ENCODE measurements at regions not wholly inside any gene's neighbourhood (a gene's known extent, or its start where the extent isn't known, plus 50 kb on each side); places are given as distances from the start of the nearest gene placed in this dataset.

DNA sequence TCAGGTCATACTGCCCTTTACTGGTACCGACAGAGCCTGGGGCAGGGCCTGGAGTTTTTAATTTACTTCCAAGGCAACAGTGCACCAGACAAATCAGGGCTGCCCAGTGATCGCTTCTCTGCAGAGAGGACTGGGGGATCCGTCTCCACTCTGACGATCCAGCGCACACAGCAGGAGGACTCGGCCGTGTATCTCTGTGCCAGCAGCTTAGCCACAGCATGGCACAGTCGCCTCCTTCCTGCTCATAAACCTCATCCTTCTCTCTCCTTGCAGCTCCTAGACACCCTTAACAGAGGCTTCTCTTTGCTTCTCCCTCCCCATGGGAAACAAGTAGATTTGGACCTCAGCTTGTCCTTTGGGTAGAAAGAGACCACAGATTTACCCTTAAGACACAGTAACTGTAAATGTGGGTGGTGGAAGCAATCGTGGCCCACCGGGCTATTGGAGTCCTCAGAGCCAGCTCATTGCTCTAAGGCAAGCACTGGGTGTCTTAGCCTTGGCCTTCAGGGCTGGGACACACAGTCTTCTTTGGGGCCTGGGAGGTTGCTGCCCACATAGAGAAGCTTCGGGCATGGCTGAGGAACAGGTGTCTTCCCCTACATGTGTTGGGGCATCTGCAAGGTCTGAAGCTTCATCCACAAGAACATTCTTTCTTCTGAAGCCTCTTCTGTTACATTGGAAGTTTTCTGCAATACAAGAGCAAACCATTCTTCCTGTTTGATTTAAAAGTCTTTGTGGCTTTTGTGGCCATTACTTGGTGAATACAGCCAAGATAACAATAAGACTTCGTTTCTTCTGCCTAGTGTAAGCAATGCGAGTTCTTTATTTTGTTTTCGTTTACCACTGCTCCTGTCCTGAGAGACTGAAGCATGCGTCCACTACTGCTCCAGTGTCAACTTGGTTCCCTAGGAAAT lies 95.5 kb upstream of the PRSS58 start:
- BruUV-seq (replicated peaks), result no TSS peak
- intact Hi-C loops (cut with micrococcal nuclease), result no loop called here
- POLR2A ChIA-PET (ENCODE audit: unreplicated experiment), result no interaction called here

More for the DNA sequence above, 95.5 kb upstream of the PRSS58 start:
- peaks cover 6% of the 10 kb centered on the region for H3K27me3 ChIP-seq (ENCODE audit: control insufficient read depth, insufficient read depth, low read length)
- H2AK5ac ChIP-seq (ENCODE audit: low read depth, low read length), result no peak overlapping the region
- no peak overlapping the region for H3K4me3 ChIP-seq (ENCODE audit: insufficient read depth, low read depth, low read length)
- no peak overlapping the region for H3K4me2 ChIP-seq (ENCODE audit: low read depth, low read length)
- WGBS, 2 experiments (ENCODE audit: extremely low coverage in 2 of 2, insufficient read length in 1 of 2), result 50% methylated on average over 5 of the region's 15 CpGs; no CpG with 5 or more reads in 1 of the 2 experiments
- no peak overlapping the region for H2BK120ac ChIP-seq (ENCODE audit: low read depth, low read length)
- no peaks in the 10 kb centered on the region for H4K20me1 ChIP-seq (ENCODE audit: insufficient read depth, low read length)
- H3K23ac ChIP-seq (ENCODE audit: low read depth, low read length), result no peak overlapping the region
- H3K14ac ChIP-seq (replicated peaks; ENCODE audit: low read depth, low read length), result no peak overlapping the region
- CTCF ChIA-PET, result no interaction called here
- no peak for TF ChIP-seq RCOR1 (IDR thresholded peaks at IDR 0.05; ENCODE audit: insufficient replicate concordance, low read length)
- H3K9me3 ChIP-seq (ENCODE audit: control insufficient read depth, insufficient read depth, low read length), result no peaks in the 10 kb centered on the region
- H2BK5ac ChIP-seq (ENCODE audit: low read depth, low read length, poor library complexity, severe bottlenecking), result no peak overlapping the region
- in situ Hi-C loops (cut with MboI; ENCODE audit: low sequenced_read_pairs) (no loop called here), dilution Hi-C loops (cut with HindIII; ENCODE audit: low sequenced_read_pairs, unreplicated experiment) (no loop called here)
- no peak overlapping the region for H3K18ac ChIP-seq (ENCODE audit: low read depth, low read length)
- H3K4me1 ChIP-seq (ENCODE audit: control insufficient read depth, insufficient read depth, low read length), result no peaks in the 10 kb centered on the region
- no peaks in the 10 kb centered on the region for H3K79me1 ChIP-seq (ENCODE audit: low read depth in 1 of 2, low read length in 2 of 2)
- H4K5ac ChIP-seq (ENCODE audit: low read depth, low read length), result no peak overlapping the region
- H3K9me1 ChIP-seq (ENCODE audit: insufficient read depth, low read length), result no peaks in the 10 kb centered on the region
- no peak overlapping the region for H2BK15ac ChIP-seq (ENCODE audit: low read depth, low read length)
- no peak overlapping the region for H2BK20ac ChIP-seq (ENCODE audit: low read depth, low read length)
- no peak overlapping the region for H3K56ac ChIP-seq (ENCODE audit: extremely low read depth, insufficient read depth, low read length)
- no peak overlapping the region for H4K91ac ChIP-seq (ENCODE audit: insufficient read depth, low read depth, low read length)
- H3K4ac ChIP-seq (ENCODE audit: low read depth, low read length), result no peak overlapping the region
- ATAC-seq (ENCODE audit: low read depth), result no peak
- H4K8ac ChIP-seq (ENCODE audit: low read depth in 2 of 2, low read length in 2 of 2), result no peak overlapping the region
- no peak overlapping the region for H3K9ac ChIP-seq (ENCODE audit: low read depth, low read length)
- H2AFZ ChIP-seq (replicated peaks; ENCODE audit: low read length, poor library complexity), result no peak overlapping the region
- H3K27ac ChIP-seq (ENCODE audit: insufficient read depth, low read length), result no peak overlapping the region
- no peaks in the 10 kb centered on the region for H3K36me3 ChIP-seq (ENCODE audit: control insufficient read depth, insufficient read depth, low read length)
- no peak overlapping the region for H2AK9ac ChIP-seq (replicated peaks; ENCODE audit: low read depth, low read length, poor library complexity)
- DNase-seq, result no peak
